ENCODE measurements at regions not wholly inside any gene's neighbourhood (a gene's known extent, or its start where the extent isn't known, plus 50 kb on each side); places are given as distances from the start of the nearest gene placed in this dataset.

DNA sequence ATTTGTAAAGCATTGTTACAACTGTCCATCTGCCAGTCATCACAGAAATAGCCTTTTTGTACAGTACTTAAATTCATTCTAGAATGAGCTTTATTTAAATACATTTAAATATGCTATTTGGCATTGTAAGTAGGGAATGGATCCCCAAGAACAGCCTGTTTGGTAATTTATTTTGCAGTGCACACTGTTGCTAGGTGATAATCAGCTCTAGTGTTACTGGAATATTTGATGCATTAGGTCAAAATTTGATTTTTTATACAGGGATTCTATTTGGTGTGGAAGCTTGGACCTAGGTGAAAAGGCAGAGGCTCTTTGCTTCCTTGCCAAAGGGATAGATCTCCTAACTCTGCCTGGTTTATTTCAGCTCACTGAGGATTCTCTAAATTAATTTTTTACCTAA is 593.7 kb downstream of the EPM2A start:
- H3K4me2 ChIP-seq (ENCODE audit: low read depth, low read length), result no peak overlapping the region
- TF ChIP-seq EZH2 (optimal IDR thresholded peaks at IDR 0.05; ENCODE audit: low read depth, low read length), result no peak
- no peak for TF ChIP-seq EZH2phosphoT487 (IDR thresholded peaks at IDR 0.05; ENCODE audit: low read length)
- TF ChIP-seq, protein P1, sequence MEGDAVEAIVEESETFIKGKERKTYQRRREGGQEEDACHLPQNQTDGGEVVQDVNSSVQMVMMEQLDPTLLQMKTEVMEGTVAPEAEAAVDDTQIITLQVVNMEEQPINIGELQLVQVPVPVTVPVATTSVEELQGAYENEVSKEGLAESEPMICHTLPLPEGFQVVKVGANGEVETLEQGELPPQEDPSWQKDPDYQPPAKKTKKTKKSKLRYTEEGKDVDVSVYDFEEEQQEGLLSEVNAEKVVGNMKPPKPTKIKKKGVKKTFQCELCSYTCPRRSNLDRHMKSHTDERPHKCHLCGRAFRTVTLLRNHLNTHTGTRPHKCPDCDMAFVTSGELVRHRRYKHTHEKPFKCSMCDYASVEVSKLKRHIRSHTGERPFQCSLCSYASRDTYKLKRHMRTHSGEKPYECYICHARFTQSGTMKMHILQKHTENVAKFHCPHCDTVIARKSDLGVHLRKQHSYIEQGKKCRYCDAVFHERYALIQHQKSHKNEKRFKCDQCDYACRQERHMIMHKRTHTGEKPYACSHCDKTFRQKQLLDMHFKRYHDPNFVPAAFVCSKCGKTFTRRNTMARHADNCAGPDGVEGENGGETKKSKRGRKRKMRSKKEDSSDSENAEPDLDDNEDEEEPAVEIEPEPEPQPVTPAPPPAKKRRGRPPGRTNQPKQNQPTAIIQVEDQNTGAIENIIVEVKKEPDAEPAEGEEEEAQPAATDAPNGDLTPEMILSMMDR (IDR thresholded peaks at IDR 0.05; ENCODE audit: low read length), result no peak
- H3K36me3 ChIP-seq (replicated peaks; ENCODE audit: insufficient read depth, low read length), result no peaks in the 10 kb centered on the region
- H3K9me2 ChIP-seq (replicated peaks; ENCODE audit: insufficient read depth, low read length), result no peaks in the 10 kb centered on the region
- H3K4me1 ChIP-seq (ENCODE audit: low read length), result no peaks in the 10 kb centered on the region
- no peaks in the 10 kb centered on the region for H3K27me3 ChIP-seq (replicated peaks; ENCODE audit: insufficient read depth, low read length)
- H3K9me3 ChIP-seq (replicated peaks; ENCODE audit: insufficient read depth, low read length), result no peaks in the 10 kb centered on the region
- no peaks in the 10 kb centered on the region for H3F3A ChIP-seq (ENCODE audit: insufficient read depth, low read length)
- no peaks in the 10 kb centered on the region for H3K79me2 ChIP-seq (ENCODE audit: low read length)
- H2AFZ ChIP-seq (ENCODE audit: low read length), result no peak overlapping the region
- DNase-seq, result no peak
- H3K4me3 ChIP-seq (ENCODE audit: low read length), result no peak overlapping the region
- H3K27ac ChIP-seq (ENCODE audit: low read length), result no peak overlapping the region
- H4K20me1 ChIP-seq (ENCODE audit: insufficient read depth, low read length), result no peaks in the 10 kb centered on the region
- no peak overlapping the region for H3K9ac ChIP-seq (ENCODE audit: low read length)

DNA sequence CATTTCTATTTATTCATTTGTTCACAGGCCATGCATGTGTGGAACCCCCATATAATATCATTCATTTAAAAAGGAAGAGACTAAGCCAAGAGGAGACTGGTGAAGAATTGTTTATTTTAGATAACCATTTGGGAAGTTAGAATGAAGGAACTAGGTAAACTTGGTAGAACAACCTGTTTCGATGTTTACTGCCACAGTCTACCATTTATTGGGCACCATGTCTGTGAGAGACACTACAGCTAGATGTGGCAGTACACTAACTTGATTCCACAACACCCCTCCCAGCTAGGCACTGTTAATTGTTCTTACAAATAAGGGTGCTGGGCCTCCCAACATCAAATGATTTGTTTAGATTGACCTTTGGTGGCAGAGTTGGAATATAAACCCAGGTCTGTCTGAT is 592.4 kb downstream of the EPM2A start:
- peaks cover 7% of the 10 kb centered on the region; the same call in 1 of the 2 replicates for H3F3A ChIP-seq (ENCODE audit: insufficient read depth, low read length)
- no peaks in the 10 kb centered on the region for H3K79me2 ChIP-seq (ENCODE audit: low read length)
- no peaks in the 10 kb centered on the region for H3K9me2 ChIP-seq (replicated peaks; ENCODE audit: insufficient read depth, low read length)
- H3K4me3 ChIP-seq (ENCODE audit: low read length), result no peak overlapping the region
- no peak overlapping the region for H3K9ac ChIP-seq (ENCODE audit: low read length)
- H3K4me2 ChIP-seq (ENCODE audit: low read depth, low read length), result no peak overlapping the region
- H3K4me1 ChIP-seq (ENCODE audit: low read length), result peaks cover 8% of the 10 kb centered on the region
- TF ChIP-seq EZH2phosphoT487 (IDR thresholded peaks at IDR 0.05; ENCODE audit: low read length) (no peak), EZH2 (optimal IDR thresholded peaks at IDR 0.05; ENCODE audit: low read depth, low read length) (no peak)
- TF ChIP-seq, protein P1 (IDR thresholded peaks at IDR 0.05; ENCODE audit: low read length), result no peak
- H3K27me3 ChIP-seq (replicated peaks; ENCODE audit: insufficient read depth, low read length), result no peaks in the 10 kb centered on the region
- no peak for DNase-seq
- H3K36me3 ChIP-seq (replicated peaks; ENCODE audit: insufficient read depth, low read length), result no peaks in the 10 kb centered on the region
- H4K20me1 ChIP-seq (ENCODE audit: insufficient read depth, low read length), result no peaks in the 10 kb centered on the region
- no peak overlapping the region for H2AFZ ChIP-seq (ENCODE audit: low read length)
- no peaks in the 10 kb centered on the region for H3K9me3 ChIP-seq (replicated peaks; ENCODE audit: insufficient read depth, low read length)
- H3K27ac ChIP-seq (ENCODE audit: low read length), result no peak overlapping the region

DNA sequence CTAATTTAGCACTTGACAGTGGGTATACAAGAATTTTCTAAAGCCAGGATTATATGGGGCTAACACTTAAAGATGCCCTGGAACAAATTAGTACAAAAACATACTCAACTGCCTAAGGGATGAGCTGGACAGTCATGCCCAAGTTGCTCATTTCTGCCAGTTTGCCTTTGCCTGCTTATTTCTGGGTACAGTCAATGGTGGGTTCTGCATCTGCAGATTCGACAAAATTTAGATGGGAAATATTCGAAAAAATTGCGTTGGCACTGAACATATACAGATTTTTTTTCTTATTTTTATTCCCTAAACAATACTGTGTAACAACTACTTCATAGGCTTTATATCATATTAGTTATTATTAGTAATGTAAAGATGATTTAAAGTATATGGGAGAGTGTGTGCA is 591.9 kb downstream of the EPM2A start:
- TF ChIP-seq EZH2phosphoT487 (IDR thresholded peaks at IDR 0.05; ENCODE audit: low read length) (no peak), EZH2 (optimal IDR thresholded peaks at IDR 0.05; ENCODE audit: low read depth, low read length) (no peak)
- TF ChIP-seq, protein P1 (IDR thresholded peaks at IDR 0.05; ENCODE audit: low read length), result no peak
- no peaks in the 10 kb centered on the region for H3K79me2 ChIP-seq (ENCODE audit: low read length)
- peaks cover 12% of the 10 kb centered on the region for H3K4me1 ChIP-seq (ENCODE audit: low read length)
- H3K9ac ChIP-seq (ENCODE audit: low read length), result no peak overlapping the region
- no peaks in the 10 kb centered on the region for H3K36me3 ChIP-seq (replicated peaks; ENCODE audit: insufficient read depth, low read length)
- no peaks in the 10 kb centered on the region for H3K9me3 ChIP-seq (replicated peaks; ENCODE audit: insufficient read depth, low read length)
- no peak overlapping the region for H3K27ac ChIP-seq (ENCODE audit: low read length)
- H3K4me3 ChIP-seq (ENCODE audit: low read length), result no peak overlapping the region
- no peaks in the 10 kb centered on the region for H3K9me2 ChIP-seq (replicated peaks; ENCODE audit: insufficient read depth, low read length)
- no peak for DNase-seq
- no peak overlapping the region for H3K4me2 ChIP-seq (ENCODE audit: low read depth, low read length)
- no peak overlapping the region for H2AFZ ChIP-seq (ENCODE audit: low read length)
- no peaks in the 10 kb centered on the region for H4K20me1 ChIP-seq (ENCODE audit: insufficient read depth, low read length)
- peaks cover 10% of the 10 kb centered on the region; the same call in 1 of the 2 replicates for H3F3A ChIP-seq (ENCODE audit: insufficient read depth, low read length)
- no peaks in the 10 kb centered on the region for H3K27me3 ChIP-seq (replicated peaks; ENCODE audit: insufficient read depth, low read length)
